Adrenal gland (tissue), 9 donors: ENCODE measurements at regions not wholly inside any gene's neighbourhood (a gene's known extent, or its start where the extent isn't known, plus 50 kb on each side); places are given as distances from the start of the nearest gene placed in this dataset.

ENCODE experiments used
- DNase-seq, 7 donors: peaks; one replicate each; pipeline ENCODE4 v3.0.0-alpha.2; 2019 to 2020
- H3K27ac ChIP-seq, 5 donors: fragments of 200-600 bp; sonication (generic) in 4 of 5; 1 replicate in 3 of 5; 2 replicates in 2 of 5; pipeline versions ENCODE4 v1.5.1 to v1.8.0; 2016 to 2020; ENCODE audit warnings: mild to moderate bottlenecking in 1 of 5
- H3K27me3 ChIP-seq: fragments of 200-600 bp; 2 replicates; pipeline ENCODE4 v1.8.0; 2021
- H3K36me3 ChIP-seq, 2 donors: fragments of 200-600 bp; replicated peaks in 1 of 2; 1 replicate in 1 of 2; 2 replicates in 1 of 2; pipeline versions ENCODE4 v1.5.1 to v1.8.0; 2018 to 2022
- H3K4me1 ChIP-seq, 2 donors: fragments of 200-600 bp; replicated peaks in 1 of 2; 1 replicate in 1 of 2; 2 replicates in 1 of 2; pipeline versions ENCODE4 v1.5.1 to v1.8.0; 2018 to 2021
- H3K4me3 ChIP-seq, 4 donors: fragments of 200-600 bp; sonication (generic) in 3 of 4; one replicate each; pipeline ENCODE4 v1.5.1; 2016 to 2018
- H3K9me3 ChIP-seq, 3 donors: fragments of 200-600 bp; sonication (generic) in 1 of 3; replicated peaks in 1 of 3; 1 replicate in 2 of 3; 2 replicates in 1 of 3; pipeline versions ENCODE4 v1.5.1 to v1.8.0; 2016 to 2021
- CTCF ChIP-seq, 6 experiments: fragments of 450-650 bp in 4 of 6; fragments of 200-600 bp in 2 of 6; sonication (generic) in 1 of 6; IDR thresholded peaks; 1 replicate in 5 of 6; 2 replicates in 1 of 6; pipeline versions ENCODE4 v1.5.1 to v1.8.0; 2016 to 2021; ENCODE audit warnings: antibody characterized with exemption in 6 of 6, mild to moderate bottlenecking in 2 of 6, moderate library complexity in 1 of 6
- POLR2A ChIP-seq, 2 donors: fragments of 450-650 bp; IDR thresholded peaks; one replicate each; pipeline ENCODE4 v1.6.1; 2017; ENCODE audit warnings: antibody characterized with exemption in 2 of 2, mild to moderate bottlenecking in 2 of 2, moderate library complexity in 1 of 2
- WGBS, 4 donors: extraction: QIAGEN DNeasy Blood & Tissue Kit in 2 of 4; methylation state at CpG; one replicate each; pipeline versions ENCODE4 v1.1.5 to v1.1.7; 2013 to 2017; 5-methylcytosine and 5-hydroxymethylcytosine counted together
- intact Hi-C, 2 donors: fragments of 100-400 bp; cut with DNase I; formaldehyde crosslinking; loops; one replicate each; pipeline versions ENCODE4 v1.14.1 to v1.15.0; 2022 to 2023
- donor health status: healthy with polysubstance abuse.
- donor health status: Bipolar disorder and iron deficiency.
- donor health status: DM: yes; HTN: yes; CAD: no.
- donor health status: DM: no; HTN: no; CAD: no.
- donor health status: DM: no; HTN: no; CAD: no.

GRCh38 chr18:27430595-27430994 lies 245.5 kb upstream of the CHST9 start:
- H3K9me3 ChIP-seq: peaks cover 0 to 5% (median 0%) of the 10 kb centered on the region in 3 donors
- H3K27me3 ChIP-seq: no peaks in the 10 kb centered on the region
- H3K4me1 ChIP-seq: no peaks in the 10 kb centered on the region
- no peak for TF ChIP-seq POLR2A (IDR thresholded peaks at IDR 0.05)
- no peak for TF ChIP-seq CTCF (IDR thresholded peaks at IDR 0.05)
- intact Hi-C loops: no loop called here
- H3K27ac ChIP-seq: no peak overlapping the region
- no peak overlapping the region for H3K4me3 ChIP-seq
- H3K36me3 ChIP-seq: no peaks in the 10 kb centered on the region
- 88 to 93% (median 90%) methylated on average over 2 of the region's 2 CpGs for WGBS, 4 donors
- no peak for DNase-seq

GRCh38 chr18:27428716-27429475 lies 243.8 kb upstream of the CHST9 start:
- WGBS, 4 donors: 78 to 84% (median 80%) methylated on average over 2 of the region's 2 CpGs; no CpG with 5 or more reads in 1 of the 4 donors
- H3K27ac ChIP-seq: no peak overlapping the region
- no peak overlapping the region for H3K4me3 ChIP-seq
- H3K9me3 ChIP-seq: peaks cover 0 to 5% (median 0%) of the 10 kb centered on the region in 3 donors
- H3K36me3 ChIP-seq: no peaks in the 10 kb centered on the region
- no peak for DNase-seq
- H3K27me3 ChIP-seq: no peaks in the 10 kb centered on the region
- TF ChIP-seq POLR2A (IDR thresholded peaks at IDR 0.05) (no peak), CTCF (IDR thresholded peaks at IDR 0.05) (no peak)
- intact Hi-C loops: no loop called here
- H3K4me1 ChIP-seq: no peaks in the 10 kb centered on the region

GRCh38 chr18:27428120-27428519 lies 243.0 kb upstream of the CHST9 start:
- intact Hi-C loops: no loop called here

GRCh38 chr18:27423581-27423980 lies 238.5 kb upstream of the CHST9 start:
- H3K27ac ChIP-seq: no peak overlapping the region
- H3K9me3 ChIP-seq: peaks cover 0 to 5% (median 0%) of the 10 kb centered on the region in 3 donors
- no peaks in the 10 kb centered on the region for H3K36me3 ChIP-seq
- no peaks in the 10 kb centered on the region for H3K27me3 ChIP-seq
- 70 to 82% (median 74%) methylated on average over 3 of the region's 3 CpGs for WGBS, 4 donors
- TF ChIP-seq POLR2A (IDR thresholded peaks at IDR 0.05) (no peak), CTCF (IDR thresholded peaks at IDR 0.05) (no peak)
- H3K4me3 ChIP-seq: no peak overlapping the region
- intact Hi-C loops: no loop called here
- DNase-seq: no peak
- no peaks in the 10 kb centered on the region for H3K4me1 ChIP-seq

More at GRCh38 chr18:27428120-27428519, 243.0 kb upstream of the CHST9 start:
- WGBS, 4 donors: 53 to 80% (median 61%) methylated on average over 1 to 2 of the region's 2 CpGs
- no peaks in the 10 kb centered on the region for H3K36me3 ChIP-seq
- no peak overlapping the region for H3K4me3 ChIP-seq
- H3K4me1 ChIP-seq: no peaks in the 10 kb centered on the region
- DNase-seq: no peak
- no peaks in the 10 kb centered on the region for H3K27me3 ChIP-seq
- H3K27ac ChIP-seq: no peak overlapping the region
- peaks cover 0 to 5% (median 0%) of the 10 kb centered on the region in 3 donors for H3K9me3 ChIP-seq
- TF ChIP-seq CTCF (IDR thresholded peaks at IDR 0.05) (no peak), POLR2A (IDR thresholded peaks at IDR 0.05) (no peak)
